ENCODE measurements at regions not wholly inside any gene's neighbourhood (a gene's known extent, or its start where the extent isn't known, plus 50 kb on each side); places are given as distances from the start of the nearest gene placed in this dataset.
"Not testable (repeated sequence)": the region's sequence is repeated elsewhere in the genome, so short reads cannot be mapped to it uniquely, and the experiment has no call there.

DNA sequence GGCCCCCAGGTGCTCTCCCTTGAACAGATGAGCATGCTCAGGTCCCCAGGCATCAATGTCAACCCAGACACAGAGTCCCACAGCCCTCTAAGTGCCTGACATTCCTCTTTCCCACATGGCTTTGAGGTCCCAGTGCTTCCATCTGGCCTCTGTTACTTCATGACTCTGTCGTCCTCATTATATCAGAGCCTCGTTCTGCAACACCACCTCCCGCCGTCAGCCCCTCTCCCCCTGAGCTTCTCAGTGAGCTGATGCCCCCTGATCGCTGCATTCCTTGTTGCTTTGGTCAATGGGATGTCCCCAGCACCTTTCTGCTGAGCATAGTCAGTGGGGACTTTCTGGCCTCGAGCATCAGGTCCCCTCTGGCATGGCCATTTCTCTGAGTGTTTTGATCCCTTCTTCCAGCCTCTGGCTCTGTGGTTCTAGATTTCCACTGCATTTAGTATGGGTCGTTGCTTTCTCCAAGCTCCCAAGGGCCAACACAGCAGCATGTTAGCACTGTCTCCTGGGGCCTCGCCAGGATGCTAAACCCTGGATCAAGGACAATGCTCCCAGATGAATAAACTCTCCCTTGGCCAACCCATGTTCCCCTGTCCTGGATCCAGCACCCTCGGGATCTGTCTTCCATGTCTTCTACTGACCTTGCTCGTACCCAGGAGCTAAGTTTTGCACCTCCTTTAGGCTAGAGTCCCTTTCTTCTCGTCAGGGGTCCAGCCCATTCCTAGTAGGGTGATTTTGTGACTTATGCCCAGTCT is 143.2 kb upstream of the TWIST2 start:
- DNase-seq = no peak

DNA sequence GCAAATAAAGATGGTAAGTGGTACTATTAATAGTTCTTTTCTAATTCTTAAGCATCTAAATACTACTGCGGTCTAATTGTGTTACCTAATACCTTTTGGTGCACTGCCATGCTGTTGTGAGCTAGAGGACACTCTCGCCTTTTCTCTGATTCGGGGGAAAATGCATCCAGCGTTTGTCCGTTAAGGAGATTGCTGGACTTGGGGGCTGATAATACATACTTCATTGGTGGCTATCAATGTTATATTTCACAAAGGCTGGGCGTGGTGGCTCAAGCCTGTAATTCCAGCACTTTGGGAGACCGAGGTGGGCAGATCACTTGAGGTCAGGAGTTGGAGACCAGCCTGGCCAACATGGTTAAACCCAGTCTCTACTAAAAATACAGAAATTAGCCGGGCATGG is 141.7 kb upstream of the TWIST2 start:
- no peak for DNase-seq

DNA sequence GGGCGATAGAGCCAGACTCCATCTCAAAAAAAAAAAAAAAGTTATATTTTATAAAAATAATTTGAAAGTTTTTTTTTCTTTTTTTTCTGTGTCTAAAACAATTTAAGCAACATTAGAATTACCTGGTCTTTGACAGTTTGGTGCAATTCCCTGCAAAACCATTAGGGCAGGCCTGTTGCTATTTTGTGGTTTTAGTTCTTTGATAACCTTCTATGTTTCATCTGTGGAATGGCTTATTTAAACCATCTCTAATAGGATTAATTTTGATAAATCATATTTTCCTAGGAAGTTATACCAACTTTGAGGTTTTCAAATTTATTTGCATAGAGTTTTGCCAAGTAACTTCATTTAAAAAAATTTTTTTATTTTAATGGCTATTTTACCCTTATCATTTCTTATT is 141.2 kb upstream of the TWIST2 start:
- DNase-seq = no peak

DNA sequence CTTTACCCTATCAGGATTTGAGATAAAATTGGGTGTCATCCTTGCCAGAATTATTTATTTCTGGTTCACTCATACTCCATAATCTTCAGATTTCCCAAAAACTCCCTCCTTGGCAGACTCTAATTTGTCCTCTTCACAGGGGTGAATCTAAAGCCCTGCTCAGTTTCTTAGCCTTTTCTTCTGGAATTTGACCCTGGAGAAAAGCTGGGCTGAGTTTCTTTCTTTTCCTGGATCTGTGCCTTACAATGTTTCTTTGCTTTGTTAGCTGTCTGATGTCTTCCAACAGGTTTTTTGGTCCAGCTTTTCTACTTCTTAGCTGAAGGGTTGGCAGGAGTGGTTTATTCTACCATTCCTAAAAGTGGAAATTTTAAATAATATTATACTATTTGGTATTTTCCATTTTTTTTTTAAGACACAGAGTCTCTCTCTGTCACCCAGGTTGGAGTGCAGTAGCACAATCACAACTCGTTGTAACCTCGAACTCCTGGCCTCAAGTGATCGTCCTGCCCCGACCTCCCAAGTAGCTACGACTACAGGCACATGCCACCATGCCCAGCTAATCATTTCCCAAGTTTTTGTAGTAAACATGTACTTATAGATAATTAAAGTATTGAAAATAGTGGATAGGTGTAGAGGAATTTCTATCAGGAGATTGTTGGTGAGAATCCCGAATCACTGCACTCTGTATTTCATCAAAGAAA is 138.4 kb upstream of the TWIST2 start:
- DNase-seq = no peak

DNA sequence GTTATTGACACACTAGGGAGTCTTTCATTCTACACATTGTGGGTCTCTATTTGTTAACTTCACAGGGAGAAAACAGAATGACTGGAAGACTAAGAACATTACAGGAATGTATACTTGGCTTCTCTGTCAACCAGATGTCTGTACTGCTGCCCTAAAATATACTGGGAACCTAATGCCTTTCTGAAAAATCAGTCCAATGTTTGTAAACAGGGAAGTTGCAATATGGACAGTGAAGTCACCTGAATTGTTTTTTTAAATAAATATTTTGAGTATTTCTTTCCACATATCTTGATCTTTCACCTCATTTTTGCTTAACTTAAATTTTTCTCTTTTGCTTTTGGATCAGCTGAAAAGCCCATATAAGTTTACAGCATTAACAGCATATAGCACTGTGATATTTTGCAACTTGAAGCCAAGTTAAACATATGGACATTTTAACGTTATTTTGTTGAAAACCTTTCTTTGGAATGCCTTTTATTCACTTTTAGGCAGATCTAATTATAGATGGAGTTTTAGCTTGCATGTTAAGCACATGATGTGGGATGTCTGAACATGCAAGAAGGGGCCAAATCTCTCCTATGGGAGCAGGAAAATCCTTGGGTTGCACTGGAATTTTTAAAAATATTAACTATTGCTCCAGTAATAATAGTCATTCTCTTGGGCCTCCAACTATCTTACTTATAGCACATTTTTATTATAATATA is 137.7 kb upstream of the TWIST2 start:
- no peak for DNase-seq

DNA sequence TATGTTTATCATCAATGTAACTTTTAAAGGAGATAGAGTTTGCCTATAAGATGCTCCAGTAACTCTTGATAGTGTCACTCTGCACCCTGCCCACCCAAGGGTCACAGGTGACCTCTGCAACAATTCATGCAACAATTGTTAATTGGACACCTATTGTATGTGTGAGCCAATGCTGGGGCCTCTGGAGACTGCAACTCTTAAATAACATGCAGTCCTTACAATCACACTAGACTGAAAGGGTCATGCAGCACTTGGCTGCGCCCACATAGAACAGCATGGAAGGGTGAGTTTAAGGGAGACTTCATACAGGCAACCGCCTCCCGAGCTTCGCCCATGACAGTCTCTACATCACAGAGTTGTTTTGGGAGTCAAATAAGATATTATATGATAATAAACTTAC is 137.1 kb upstream of the TWIST2 start:
- DNase-seq = no peak

DNA sequence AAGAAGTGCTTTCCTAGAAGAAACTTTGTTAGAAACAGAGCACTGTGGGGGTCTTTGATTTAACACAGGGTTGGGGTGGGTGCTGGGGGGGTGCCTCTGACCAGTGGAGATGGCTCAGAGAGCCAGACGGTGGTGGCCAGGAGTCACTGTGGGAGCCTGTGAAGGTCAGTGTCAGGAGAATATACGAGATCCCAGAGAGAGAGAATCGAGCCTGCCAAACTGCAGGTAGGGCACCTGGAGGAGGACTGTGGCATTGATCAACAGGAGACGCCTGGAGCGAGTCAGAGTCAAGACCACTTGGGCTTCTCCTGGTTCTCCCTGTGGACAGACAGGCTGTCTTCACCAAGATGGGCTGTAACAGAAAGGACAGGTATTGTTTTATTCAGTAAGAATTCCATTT is 136.5 kb upstream of the TWIST2 start:
- no peak for DNase-seq

DNA sequence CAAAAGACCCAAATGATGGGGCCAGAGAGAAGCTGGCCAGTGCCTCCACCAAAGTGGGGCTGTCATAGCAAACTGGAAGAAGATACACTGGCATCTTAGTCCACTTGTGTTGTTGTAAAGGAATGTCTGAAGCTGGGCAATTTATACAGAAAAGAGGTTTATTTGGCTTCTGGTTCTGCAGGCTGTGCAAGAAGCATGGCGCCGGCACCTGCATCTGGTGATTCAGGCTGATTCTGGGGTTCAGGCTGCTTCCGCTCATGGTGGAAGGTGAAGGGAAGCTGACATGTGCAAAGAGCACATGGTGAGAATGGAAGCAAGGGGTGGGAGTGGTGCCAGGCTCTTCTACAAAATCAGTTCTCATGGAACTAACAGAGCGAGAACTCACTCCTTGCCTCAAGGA is 135.9 kb upstream of the TWIST2 start:
- no peak for DNase-seq

DNA sequence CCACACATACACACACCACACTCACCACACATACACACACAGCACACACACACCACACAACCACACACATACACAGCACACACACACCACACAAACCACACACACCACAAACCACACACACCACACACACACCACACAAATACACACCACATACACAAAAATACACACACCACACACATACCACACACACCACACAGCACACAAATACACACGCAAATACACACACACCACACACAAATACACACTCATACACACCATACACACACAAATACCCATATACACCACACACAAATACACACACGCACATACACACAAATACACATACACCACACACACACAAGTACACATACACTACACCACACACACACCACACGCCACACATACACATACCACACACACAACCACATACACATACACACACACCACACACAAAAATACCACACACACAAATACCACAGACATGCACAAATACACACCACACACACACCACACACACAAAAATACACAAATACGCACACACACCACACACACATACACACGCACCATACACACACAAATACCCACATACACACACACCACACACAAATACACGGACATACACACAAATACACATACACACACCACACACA is 134.6 kb upstream of the TWIST2 start:
- DNase-seq = no peak

DNA sequence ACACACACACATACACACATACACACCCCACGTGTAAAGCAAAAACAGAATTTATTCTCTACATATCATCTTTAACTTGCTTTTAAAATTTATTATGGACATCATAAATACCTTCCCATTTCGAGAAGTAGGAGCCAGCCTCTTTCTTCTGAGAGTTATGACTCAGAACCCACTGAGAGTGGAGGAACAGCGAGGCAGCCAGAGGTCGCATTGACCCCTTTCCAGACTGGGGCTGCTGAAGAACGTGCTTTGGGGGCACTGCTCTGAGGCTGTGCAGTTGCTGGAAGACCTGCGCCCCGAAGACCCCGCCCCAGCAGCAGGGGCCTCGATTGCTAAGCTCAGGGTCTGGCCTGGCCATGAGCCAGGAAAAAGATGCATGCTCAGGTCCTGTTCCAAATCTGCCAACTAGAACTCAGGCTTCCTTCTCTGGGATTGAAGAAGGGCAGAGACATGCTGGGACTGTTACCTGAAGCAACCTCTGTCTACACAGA is 133.8 kb upstream of the TWIST2 start:
- DNase-seq = no peak

DNA sequence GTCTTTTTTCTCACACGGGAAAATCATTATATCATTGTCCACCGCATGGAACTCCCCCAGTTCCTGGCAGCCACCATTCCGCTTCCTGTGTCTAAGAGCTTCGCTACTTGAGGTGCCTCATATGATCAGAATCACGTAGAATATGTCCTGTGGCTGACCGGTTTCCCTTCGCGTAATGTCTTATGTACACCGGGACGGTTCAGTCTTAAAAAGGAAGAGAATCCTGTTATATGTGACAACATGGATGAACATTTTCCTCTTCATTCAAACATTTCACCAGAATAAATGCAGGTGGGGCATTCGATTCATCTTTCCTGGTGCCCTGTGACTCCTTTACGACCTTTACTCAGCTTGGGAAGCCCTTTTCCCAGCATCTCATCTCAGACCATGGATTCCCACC is 131.7 kb upstream of the TWIST2 start:
- DNase-seq = no peak

DNA sequence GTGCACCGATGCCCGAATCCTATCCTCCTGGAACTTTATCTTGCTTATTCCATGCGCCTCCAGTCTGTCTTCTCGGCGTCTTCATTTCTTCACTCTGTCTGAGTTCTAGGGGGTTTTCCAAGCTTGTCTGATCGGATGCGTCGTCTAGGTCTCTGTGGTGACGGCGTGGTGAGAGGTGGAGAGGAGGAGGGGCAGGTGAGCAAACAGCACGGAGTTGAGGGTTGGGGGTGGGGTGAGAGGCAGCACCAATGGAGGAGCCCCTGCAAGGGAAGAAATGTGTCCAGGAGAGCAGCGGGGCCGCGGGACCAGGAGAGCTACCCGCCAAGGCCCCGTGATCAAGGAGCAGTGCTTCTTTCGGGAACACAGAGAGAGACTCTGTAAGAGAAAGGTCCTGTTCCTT is 131.3 kb upstream of the TWIST2 start:
- no peak for DNase-seq

DNA sequence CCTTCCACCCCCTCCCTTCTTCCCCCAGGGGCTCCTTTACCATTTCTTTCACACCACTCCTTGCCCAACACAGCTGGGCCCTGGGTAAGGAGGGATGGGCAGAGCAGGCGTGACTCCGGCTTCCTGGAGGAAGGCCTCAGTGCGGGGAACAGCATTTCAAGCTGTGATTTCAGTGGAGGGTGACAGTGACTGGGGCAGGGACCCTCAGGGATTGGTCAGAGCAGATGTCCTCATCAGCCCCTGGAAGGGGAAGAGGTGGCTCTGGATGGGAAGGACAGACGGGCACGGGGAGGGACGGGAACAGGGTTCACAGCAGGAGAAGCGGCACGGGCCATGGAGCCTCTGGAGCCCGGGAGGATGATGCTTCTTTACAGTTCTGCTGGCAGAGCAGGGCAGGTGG is 130.8 kb upstream of the TWIST2 start:
- no peak for DNase-seq

DNA sequence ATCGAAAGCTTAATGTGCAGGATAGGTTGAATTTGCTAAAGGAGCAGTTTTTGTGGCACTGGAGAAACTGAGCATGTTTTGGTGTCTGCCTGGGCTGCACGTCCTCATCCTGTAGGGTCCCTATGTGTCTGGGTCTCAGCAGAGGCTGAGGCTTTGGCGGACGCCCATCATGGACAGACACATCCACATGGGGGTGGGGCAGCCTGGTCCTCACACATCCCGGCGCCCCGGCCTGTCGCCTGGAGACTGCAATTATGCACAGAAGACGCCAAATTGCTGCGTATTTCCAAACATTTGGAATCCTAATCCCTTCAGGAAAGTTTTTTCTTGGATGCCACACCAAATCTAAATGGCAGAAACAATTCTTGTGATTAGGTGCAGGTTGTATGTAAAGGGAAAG is 128.2 kb upstream of the TWIST2 start:
- DNase-seq = no peak

DNA sequence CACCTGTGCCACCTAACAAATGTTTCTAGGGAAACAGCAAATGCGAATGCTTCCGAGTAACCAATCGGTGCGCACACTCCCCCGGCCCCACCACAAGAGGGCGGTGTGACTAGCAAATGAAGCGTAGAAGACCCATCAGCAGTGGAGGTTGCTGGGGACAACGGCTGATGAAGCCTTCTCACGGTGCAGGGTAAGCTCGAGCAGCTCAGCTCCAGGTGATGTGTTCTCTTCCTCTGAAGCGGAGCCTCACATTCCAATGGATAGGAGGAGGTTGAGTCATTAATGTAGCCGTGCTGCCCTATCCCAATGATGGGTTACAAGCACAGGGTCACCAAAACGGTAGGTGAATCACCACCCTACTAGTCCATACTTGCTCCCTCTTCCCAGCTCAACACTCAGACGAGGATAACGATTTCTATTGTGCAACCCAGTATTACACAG is 127.6 kb upstream of the TWIST2 start:
- no peak for DNase-seq

DNA sequence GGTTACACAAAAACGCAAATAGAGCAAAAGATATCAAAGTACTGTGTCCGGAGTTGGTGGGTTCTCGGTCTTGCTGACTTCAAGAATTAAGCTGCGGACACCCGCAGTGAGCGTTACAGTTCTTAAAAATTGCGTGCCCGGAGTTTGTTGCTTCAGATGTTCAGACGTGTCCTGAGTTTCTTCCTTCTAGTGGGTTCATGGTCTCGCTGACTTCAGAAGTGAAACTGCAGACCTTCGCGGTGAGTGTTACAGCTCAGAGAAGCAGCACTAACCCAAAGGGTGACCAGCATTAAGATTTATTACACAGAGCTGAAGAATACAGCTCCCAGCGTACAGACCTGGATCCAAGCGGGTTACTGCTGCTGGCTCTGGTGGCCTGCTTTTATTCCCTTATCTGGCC is 125.7 kb upstream of the TWIST2 start:
- DNase-seq = no peak

DNA sequence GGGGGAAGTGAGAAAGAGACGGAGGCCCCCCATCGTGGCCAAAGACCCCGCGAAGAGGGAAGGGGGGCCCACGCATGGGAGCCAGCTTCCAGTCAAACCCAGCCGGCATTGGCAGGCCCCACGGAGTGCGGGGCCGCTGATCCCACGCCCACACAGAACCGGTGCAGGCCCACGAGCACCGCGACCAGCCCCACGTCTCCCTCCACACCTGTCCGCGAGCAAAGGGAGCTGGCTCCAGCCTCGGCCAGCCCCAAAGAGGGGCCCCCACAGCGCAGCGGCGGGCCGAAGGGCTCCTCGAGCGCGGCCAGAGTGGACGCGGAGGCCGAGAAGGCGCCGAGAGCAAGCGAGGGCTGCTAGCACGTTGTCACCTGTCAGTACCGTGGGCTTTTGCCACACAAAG is 125.0 kb upstream of the TWIST2 start:
- no peak for DNase-seq

DNA sequence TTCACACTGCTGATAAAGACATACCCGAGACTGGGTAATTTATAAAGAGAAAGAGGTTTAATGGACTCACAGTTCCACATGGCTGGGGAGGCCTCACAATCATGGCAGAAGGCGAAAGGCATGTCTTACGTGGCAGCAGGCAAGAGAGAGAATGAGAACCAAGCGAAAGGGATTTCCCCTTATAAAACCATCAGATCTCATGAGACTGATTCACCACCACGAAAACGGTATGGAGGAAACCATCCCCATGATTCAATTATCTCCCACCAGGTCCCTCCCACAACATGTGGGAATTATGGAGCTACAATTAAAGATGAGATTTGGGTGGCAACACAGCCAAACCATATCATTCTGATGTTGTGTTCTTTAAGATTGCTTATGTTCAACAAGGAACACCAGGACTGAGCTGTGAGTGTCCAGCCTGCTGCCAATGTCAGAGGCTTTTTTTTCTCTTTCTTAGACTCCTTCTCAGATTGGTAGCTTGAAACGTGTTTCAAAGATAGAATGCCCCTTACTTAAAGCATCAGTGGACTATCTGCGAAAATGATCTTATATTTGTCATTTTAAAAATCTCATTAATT is 124.1 kb upstream of the TWIST2 start:
- DNase-seq = not testable (repeated sequence)

DNA sequence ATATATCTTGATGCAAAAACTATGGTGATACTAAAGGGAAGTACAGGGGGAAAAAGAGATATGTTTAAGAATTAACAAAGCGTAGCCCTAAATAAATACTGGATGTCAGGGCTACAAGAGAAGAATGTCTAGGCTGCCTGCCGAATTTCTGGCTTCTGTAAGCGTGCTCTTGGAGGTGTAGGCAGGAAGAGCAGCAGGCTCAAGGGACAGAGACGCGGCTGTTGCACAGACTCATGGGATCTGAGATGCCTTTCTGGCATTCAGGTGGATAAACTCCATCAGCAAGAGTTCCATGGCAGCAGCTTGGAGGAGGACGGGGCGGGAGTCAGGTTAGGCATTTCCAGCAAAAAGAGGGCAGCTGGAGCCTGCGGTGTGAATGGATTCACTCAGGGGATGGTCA is 123.2 kb upstream of the TWIST2 start:
- no peak for DNase-seq

DNA sequence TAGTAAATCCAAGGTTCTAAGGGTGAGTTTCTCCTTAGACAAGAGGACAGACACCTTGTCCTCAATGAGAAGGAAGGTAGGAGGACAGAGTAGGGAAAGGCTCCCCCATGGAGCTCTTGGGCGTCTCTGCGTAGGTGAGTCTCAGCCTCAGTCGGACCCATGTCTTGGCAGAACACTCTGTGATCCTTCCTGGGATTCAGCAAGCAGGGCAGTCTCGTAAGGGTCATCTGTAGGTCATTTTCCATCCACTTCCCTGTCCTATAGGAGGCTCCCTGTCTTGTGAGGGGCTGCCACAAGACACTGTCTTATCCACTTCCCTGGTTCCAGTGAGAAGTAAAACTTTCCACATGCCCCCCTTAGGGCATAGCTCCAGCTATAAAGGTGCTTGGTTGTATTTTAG is 122.6 kb upstream of the TWIST2 start:
- DNase-seq = no peak

DNA sequence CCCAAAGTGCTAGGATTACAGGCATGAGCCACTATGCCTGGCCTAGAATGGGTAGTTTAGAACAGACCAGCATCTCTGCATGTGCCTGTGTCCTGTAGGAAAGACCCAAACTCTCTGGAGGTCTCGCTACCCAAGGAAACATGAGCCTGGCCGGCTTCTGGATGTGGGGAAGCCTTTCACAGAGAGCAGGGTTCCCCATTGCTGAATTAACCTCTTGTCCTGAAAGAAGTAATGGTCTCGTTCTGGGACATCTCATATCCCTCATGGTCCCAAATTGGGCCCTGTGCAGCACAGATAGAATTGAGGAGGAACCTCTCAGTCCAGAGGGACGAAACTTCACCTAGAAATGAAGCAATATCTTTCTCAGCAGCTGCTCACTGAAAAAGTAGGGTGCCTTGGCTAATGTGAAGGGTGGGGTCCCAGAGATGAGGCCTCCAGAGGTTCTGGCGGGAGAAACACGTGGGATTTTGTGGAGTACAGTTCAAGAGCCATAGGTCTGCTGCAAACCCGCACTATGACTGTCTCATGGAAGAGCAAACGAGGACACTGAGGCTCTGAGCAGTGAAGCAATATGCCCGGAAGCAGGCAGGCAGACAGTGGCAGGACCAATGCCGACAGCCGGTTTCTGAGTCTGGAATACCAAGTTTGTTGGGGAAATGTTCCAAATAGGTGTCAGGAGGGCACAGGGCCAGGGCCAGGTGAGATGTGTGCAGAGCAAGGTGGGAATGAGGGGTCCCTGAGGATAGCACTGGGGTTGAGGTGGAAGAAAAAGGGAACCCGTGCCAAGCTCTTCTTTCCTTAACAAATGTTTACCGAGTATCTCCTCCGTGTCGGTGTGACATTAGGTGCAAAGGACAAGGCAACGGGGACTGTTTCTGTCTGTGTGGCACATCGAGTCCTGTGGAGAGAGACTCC is 121.0 kb upstream of the TWIST2 start:
- DNase-seq = no peak

All from hippocampal formation (tissue), 2 donors.